NK-92 treated with Interleukin-12 subunit alpha and Interleukin-12 subunit beta, amount 100 ng/mL, for 24 hours (cell line): ENCODE measurements at regions not wholly inside any gene's neighbourhood (a gene's known extent, or its start where the extent isn't known, plus 50 kb on each side); places are given as distances from the start of the nearest gene placed in this dataset.
"Not testable (repeated sequence)": the region's sequence is repeated elsewhere in the genome, so short reads cannot be mapped to it uniquely, and the experiment has no call there.

ENCODE experiments used
- DNase-seq: peaks from one replicate; lab custom pipeline; 2025; lab: John Stamatoyannopoulos, UW

- DNase-seq, result no peak
Observed at GRCh38 chr12:128078301-128078971, 188.5 kb upstream of the TMEM132C start.

DNA sequence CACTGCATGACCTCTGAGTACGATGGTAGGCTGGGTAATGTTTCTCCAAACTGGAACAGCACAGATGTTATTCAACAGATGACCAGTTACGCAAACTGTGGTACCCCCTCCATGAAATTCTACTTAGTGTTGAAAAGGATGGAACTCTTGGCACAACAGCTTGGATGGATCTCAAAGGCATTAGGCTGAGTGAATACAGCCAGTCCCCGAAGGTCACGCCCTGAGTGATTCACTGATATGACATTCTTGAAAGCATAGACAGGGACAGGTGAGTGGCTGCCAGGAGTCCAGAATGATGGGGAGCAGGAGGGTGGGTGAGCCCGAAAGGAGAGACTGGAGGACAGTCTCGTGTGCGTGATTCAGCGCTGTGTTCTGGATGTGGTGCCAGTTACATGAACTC, 187.5 kb upstream of the TMEM132C start:
- no peak for DNase-seq

GRCh38 chr12:128083132-128083729, 183.7 kb upstream of the TMEM132C start:
- DNase-seq, result no peak

DNA sequence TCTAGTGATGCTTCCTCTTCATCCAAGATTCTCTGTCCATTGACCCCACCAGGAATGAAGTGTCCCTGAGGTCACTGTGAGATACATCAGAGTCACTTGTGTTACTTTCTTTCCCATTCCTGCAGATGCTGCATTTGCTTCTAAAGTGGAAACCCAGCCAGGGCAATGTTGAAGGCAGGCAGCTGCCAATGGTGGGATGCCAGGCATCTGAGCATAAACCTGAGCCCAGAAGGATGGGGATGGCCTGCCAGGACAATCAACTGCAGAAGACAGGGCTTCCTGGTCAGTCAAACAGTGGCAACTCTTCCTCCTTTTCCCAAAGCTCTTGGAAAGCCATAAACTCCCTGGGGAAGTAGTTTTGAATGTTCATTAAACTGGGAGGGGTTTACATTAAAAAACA, 178.0 kb upstream of the TMEM132C start:
- DNase-seq, result no peak

- no peak for DNase-seq
Observed at GRCh38 chr12:128089961-128090360, 177.0 kb upstream of the TMEM132C start.

GRCh38 chr12:128091101-128091720, 175.8 kb upstream of the TMEM132C start:
- no peak for DNase-seq

DNA sequence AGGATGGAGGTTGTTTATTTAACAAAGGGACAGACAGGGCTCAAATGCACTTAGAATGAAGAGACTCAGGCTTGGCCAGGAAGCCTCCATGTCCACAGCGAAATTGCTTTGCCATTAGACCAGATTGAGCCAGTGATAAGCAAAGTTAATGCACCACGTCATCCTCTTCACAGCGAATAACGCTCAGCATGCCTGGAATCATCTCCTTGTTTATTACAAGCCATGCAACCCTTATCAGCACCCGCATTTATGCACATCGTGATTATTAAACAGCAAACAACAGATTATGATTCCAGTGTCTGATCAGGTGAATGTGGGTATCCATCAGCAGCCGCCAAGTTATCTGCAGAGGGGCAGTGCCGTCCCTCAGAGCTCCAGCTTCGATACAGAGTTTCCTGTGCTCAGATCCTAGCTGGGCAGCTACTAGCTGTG, 175.0 kb upstream of the TMEM132C start:
- no peak for DNase-seq

DNA sequence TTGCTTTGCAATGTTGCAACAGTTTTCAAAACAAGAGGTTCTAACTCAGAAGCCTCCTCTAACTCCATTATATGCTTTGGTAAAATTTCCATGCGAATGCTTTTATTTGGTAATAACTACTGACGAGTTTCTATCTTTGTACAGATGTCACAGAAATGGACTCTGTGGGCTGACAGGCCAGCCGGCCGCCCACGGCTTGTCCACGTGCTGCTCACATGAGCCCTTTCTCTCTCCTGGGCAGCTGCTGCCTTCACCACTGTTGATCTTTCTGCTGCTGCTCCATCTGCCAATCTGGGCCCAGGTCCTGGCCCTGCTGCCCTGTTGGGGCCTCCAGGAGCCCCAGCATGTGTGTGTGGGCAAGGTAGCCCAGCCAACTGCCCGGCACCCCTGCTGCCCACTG, 168.2 kb upstream of the TMEM132C start:
- no peak for DNase-seq

DNA sequence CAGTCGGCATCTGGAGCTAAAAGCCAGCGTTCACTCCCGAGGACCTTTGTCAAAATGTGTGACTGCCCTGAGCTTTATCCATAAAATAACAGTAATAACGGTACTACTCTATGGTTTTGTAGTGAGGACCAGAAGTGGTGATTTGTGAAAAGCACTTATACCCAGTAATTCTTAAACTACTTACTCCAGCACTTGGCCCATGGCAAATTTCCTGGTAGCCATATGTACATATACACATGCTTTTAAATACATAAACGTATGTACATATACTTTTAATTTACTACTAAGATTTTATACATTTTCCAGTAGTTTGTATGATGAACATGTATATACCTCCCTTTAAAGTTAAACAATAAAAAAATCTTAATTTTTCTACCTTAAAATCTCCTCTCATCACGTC, 163.8 kb upstream of the TMEM132C start:
- no peak for DNase-seq

DNA sequence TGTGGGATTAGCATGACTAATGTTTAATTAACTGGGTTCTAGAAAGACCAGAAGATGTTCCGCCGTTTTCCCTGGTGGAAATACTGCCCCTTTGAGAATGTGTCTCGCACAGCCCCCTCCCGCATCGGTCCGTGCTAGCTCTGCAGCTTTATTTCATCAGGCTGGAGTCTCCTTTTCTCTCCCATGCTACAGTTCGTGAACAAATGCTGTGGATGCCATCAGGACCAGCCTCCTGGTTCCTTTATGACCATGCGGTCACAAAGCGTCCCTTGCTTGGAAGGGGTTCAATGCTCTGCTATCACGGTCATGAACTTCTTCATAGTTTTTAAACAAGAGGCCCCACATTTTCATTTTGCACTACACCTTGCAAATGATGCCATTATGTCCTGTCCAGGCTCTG, 157.7 kb upstream of the TMEM132C start:
- DNase-seq, result no peak

DNA sequence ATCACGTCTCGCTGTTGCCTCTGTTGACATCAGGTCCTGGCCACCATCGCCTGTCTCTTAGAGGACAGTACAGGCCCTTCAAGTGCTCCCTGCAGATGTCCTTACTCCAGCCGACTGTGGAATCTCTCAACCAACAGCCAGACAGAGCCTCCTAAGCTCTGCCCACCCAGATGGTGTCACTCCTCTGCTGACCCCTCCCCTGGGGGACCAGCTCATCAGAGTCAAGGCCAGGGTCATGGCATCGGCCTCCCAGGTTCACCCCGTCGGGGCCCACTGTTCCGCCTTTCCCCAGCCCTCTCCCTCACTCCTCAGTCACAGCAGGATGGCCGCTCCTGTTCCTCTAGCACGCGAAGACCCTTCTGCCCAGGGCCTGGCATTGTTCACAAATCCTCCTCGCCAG, 157.3 kb upstream of the TMEM132C start:
- no peak for DNase-seq

GRCh38 chr12:128111333-128111732, 155.6 kb upstream of the TMEM132C start:
- DNase-seq, result no peak

DNA sequence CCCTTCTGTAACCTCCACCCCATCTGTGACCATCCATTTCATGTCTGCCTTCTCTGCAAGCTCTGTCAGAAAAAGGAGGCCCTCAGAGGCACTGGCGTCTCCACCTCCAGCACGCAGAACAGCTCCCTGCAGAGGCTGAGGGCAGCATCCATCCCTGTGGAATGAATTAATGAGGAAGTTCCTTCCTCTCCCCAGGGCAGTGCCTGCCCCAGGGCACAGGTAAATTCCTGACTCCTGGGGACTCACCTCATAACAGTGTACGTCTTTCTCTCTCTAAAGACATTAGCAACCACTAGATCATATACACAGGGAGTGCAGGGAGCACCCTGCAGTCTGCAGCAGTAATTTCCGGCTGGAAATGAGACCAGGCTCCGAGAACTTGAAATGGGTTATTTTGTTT, 155.0 kb upstream of the TMEM132C start:
- no peak for DNase-seq

DNA sequence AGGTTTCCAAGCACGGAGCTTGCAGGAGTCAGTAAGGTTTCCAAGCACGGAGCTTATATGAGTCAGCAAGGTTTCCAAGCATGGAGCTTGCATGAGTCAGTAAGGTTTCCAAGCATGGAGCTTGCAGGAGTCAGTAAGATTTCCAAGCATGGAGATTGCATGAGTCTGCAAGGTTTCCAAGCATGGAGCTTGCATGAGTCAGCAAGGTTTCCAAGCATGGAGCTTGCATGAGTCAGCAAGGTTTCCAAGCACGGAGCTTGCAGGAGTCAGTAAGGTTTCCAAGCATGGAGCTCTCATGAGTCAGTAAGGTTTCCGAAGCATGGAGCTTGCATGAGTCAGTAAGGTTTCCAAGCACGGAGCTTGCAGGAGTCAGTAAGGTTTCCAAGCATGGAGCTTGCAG, 153.7 kb upstream of the TMEM132C start:
- not testable (repeated sequence) for DNase-seq

DNA sequence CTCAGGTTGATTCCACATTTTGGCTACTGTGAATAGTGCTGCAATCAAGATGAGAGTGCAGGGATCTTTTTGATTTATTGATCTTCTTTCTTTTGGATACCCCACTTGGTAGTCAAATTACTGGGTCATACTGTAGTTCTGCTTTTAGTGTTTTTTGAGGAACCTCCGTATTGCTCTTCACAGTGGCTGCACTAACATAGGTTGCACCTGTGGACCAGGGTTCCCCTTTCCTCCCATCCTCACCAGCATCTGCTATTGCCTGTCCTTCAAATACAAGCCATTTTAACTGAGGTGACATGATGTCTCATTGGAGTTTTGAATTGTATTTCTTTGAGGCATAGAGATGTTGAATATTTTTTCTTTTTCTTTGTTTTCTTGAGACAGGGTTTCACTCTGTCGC, 152.5 kb upstream of the TMEM132C start:
- no peak for DNase-seq

DNA sequence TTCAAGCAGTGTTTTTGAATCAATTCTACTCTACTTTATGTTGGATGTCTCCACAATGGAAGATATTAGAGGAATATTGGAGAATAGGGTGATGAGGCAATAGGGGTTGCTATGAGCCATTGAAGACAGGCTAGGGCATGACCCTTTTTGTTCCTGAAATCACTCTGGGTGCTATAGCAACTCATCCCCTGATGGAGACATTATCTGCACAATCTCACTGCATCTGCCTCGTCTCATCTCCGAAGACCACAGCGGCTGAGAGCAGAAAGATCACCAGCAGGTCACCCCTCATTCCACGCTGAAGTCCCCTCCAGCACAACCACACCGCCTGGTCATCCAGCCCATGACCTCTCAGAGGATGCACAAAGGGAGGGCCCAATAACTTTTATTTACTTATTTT, 150.4 kb upstream of the TMEM132C start:
- no peak for DNase-seq

- no peak for DNase-seq
Observed at GRCh38 chr12:128120035-128120434, 146.9 kb upstream of the TMEM132C start.

DNA sequence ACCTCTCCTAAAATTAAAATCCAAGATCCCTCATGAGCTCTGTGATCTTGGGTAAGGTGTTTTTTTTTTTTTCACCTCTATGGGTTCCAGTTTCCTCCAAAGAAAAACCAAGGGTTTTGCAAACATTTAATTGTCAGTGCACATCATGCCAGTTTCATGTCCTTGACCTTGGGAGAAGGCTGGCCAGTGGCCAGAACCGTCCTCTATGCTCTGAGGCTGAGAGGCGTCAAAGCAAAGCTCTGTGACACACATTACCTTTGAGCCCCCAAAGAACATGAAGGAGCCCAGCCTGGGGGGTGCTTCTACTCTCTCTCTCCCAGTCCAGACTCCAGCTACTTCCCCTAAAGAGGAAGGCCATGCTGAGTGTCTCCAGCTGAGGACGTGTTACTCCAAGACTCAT, 145.5 kb upstream of the TMEM132C start:
- no peak for DNase-seq

- DNase-seq, result no peak
Observed at GRCh38 chr12:128123096-128123495, 143.9 kb upstream of the TMEM132C start.

DNA sequence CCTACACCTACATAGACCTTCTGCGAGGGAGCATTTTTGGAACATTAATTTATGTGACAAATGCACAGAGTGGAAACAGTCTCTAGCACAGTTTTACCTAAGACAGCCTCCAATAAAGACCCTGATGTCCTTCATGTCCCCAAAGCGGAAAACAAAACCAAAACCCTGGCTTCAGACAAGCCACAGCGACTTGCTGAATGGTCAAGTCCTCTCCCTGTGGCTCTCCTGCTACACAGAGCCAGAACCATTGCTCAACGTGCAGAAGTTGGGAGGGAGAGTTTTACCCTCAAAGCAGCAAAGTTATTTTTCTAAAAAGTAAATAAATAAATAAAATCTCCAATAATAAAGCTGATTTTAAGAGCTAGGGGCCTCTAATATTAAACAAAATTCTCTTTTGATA, 135.0 kb upstream of the TMEM132C start:
- no peak for DNase-seq

DNA sequence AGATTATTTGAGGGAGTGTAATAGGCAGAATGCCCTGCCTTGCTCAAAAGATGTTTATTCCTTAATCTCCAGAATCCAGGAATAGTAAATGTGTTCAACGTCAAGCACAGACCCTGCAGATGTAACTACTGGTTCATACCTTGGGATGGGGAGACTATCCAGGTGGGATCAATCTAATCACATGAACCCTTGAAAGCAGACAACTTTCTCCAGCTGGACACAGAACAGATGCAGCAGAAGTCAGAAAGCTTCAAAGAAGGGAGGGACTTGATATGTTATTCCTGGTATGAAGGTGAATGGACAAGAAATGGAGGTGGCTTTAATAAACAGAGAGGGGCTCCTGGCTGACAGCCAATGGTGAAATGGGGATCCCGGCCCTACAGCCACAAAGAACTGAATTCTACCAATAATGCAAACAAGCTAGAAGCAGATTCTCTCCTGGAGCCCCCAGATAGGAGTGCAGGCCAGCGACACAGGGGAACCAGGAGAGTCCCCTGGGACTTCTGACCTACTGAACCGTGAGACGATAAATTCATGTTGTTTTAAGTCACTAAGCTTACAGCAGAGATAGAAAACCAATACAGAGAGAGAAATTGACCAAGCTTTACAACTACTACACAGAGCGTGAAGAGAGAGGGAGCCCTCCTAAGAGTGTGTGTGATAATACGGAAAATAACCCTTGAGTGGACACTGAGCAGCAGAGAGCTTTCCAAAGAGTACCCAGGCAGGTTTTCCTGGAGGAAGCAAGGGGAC, 133.5 kb upstream of the TMEM132C start:
- DNase-seq, result no peak

DNA sequence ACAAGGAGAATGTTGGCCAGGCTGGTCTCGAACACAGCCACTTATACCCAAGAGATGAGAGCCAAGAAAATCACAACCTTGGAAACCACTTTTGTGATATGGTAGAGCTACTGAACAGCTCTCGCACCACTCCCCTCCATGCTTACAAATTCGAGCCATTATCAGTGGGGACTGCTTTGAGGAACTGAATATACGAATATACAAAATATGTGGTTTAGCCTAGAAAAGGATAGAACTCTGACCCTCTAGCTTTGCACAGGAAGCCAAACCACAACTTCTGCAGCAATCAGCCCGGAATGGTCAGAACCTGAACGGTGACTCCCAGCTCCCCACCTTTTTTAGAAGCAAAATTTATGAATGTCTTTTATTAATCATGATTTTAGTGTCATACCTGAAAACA, 129.8 kb upstream of the TMEM132C start:
- no peak for DNase-seq

GRCh38 chr12:128138125-128138524, 128.8 kb upstream of the TMEM132C start:
- no peak for DNase-seq
